HUES48 (cell line): ENCODE measurements at regions not wholly inside any gene's neighbourhood (a gene's known extent, or its start where the extent isn't known, plus 50 kb on each side); places are given as distances from the start of the nearest gene placed in this dataset.
"Not testable (repeated sequence)": the region's sequence is repeated elsewhere in the genome, so short reads cannot be mapped to it uniquely, and the experiment has no call there.

Source experiments
- H3K27ac ChIP-seq: one replicate; pipeline ENCODE4 v1.7.0; 2013; ENCODE audit warnings: low read depth, low read length, inconsistent platforms
- H3K27me3 ChIP-seq: 2 replicates; pipeline ENCODE4 v1.6.1; 2013; ENCODE audit warnings: mild to moderate bottlenecking, low read length; ENCODE audit not compliant: control insufficient read depth, insufficient read depth
- H3K36me3 ChIP-seq: 2 replicates; pipeline ENCODE4 v1.6.1; 2013; ENCODE audit warnings: low read length; ENCODE audit not compliant: control insufficient read depth, insufficient read depth
- H3K4me1 ChIP-seq: 2 replicates; pipeline ENCODE4 v1.6.1; 2013; ENCODE audit warnings: mild to moderate bottlenecking, low read length; ENCODE audit not compliant: control insufficient read depth, insufficient read depth
- H3K4me3 ChIP-seq: 2 replicates; pipeline ENCODE4 v1.5.1; 2013; ENCODE audit warnings: mild to moderate bottlenecking, low read depth, low read length
- H3K9ac ChIP-seq: 2 replicates; pipeline ENCODE4 v1.6.1; 2013; ENCODE audit warnings: mild to moderate bottlenecking, low read depth, low read length, moderate library complexity
- H3K9me3 ChIP-seq: 2 replicates; pipeline ENCODE4 v1.6.1; 2013; ENCODE audit warnings: low read length; ENCODE audit not compliant: control insufficient read depth, insufficient read depth

DNA sequence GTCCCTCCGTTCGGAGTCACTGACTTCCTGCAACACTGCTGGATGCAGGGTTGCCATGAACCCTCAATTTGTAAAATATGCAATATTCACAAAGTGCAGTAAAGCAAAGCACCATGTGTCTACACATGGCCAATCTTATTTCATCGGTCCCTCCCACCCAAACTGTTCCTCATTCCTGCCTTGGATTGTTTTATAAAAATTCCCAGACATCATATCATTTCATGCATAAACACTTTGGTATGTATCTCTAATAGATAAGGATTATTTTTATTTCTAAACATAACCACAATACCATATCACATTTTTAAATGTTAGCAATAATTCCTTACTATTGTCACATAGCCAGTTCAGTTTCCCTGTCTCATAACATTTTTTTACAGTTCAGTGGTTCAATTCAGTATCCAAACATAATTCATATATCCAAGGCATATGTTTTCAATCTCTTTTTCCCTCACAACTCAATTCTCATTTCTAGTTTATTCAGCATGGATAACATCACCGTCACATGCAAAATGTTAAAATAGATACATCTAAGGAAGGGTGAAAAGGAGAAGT lies 82.0 kb upstream of the PCAT7 start:
- no peaks in the 10 kb centered on the region for H3K4me1 ChIP-seq
- no peak overlapping the region for H3K4me3 ChIP-seq
- H3K27me3 ChIP-seq: no peaks in the 10 kb centered on the region; the same call in 1 of the 2 replicates
- peaks cover 24% of the 10 kb centered on the region; the same call in 1 of the 2 replicates for H3K9me3 ChIP-seq
- no peak overlapping the region for H3K27ac ChIP-seq
- H3K9ac ChIP-seq: no peak overlapping the region
- H3K36me3 ChIP-seq: no peaks in the 10 kb centered on the region

DNA sequence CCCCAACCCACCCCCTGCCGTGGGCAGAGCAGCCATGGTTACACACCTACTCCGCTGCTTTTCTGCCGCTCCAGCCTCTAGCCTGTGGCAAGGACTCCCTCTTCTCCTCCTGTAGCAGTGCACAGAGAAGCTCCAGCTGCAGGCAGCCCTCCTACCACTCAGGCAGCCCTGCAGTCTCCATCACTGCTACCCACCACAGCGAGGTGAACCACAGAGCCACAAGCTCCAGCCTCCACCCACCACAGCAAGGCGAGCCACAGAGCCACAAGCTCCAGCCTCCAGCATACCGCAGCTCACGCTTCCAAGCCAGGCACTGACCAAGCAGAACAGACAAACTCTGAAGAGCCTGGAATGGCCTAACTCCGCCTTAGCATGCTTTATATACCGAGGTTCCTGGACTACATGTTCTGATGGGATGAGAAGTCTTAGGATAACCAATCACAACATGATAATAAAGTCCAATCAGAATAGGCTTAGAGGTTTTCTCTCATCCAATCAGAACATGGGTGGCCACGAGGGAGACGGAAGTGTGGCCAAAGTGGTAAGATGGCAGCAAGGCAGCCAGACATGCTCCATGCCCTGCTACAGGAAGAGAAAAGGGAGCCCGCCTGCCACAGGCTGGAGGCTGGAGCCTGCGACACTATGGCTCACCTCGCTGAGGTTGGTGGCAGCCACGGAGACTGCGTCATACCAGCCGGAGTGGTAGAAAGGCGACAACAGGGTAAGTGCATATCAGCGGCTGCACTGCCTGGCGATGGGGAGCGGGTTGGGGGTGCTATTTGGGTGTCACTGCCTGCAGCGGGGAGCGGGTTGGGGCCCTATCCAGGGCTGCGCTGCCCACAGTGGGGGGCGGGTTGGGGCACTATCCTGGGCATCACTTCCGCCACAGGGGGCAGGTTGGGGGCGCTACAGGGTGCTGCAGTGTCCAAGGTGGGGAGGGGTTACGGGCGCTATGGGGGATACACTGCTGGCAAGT lies 75.8 kb upstream of the PCAT7 start:
- peaks cover 3% of the 10 kb centered on the region; the same call in 1 of the 2 replicates for H3K9me3 ChIP-seq
- no peaks in the 10 kb centered on the region for H3K4me1 ChIP-seq
- no peak overlapping the region for H3K4me3 ChIP-seq
- H3K36me3 ChIP-seq: no peaks in the 10 kb centered on the region
- no peaks in the 10 kb centered on the region for H3K27me3 ChIP-seq
- H3K27ac ChIP-seq: no peak overlapping the region
- no peak overlapping the region for H3K9ac ChIP-seq

DNA sequence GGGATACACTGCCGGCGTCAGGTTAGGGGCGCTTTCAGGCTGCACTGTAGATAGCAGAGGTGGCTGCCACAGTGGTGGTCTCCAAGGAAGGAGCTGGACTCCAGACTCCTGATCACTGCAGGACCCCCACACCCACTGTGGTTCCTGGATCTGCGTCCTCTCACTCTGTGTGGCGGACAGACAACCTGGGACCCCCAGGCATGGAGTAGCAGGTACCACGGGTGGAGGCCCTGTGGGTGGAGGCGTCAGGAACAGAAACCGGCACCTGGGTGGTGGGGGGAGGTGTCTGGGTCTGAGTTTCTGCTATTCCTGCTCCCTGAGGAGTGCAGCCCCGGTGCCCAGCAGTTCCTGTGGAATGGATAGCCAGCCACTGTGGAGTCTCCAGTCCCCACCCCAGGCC lies 75.1 kb upstream of the PCAT7 start:
- Histone ChIP-seq H3K9me3 (peaks cover 3% of the 10 kb centered on the region; the same call in 1 of the 2 replicates), H3K36me3 (no peaks in the 10 kb centered on the region), H3K9ac (no peak overlapping the region), H3K27me3 (no peaks in the 10 kb centered on the region), H3K4me1 (no peaks in the 10 kb centered on the region), H3K27ac (no peak overlapping the region), H3K4me3 (no peak overlapping the region)

DNA sequence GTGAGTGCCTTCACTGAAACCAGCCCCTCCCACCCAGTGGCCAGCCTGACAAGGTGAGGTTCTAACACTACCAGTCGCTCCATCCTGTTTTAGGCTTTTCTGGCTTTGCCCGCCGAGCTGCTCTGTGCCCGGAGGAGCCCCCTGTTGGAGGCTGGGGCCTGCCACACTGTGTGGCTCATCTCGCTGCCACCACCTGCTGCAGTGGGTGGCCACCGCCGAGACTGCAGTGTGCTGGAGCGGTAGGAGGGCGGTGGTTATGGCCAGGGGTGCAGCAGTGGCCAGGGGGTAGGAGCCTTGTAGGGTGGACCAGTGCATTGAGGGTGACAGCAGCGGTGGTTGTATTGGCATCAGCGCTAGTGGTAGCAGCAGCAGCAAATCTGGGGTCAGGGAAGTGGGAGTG lies 74.7 kb upstream of the PCAT7 start:
- no peak overlapping the region for H3K9ac ChIP-seq
- no peaks in the 10 kb centered on the region for H3K36me3 ChIP-seq
- H3K4me1 ChIP-seq: no peaks in the 10 kb centered on the region
- H3K9me3 ChIP-seq: no peaks in the 10 kb centered on the region
- no peaks in the 10 kb centered on the region for H3K27me3 ChIP-seq
- no peak overlapping the region for H3K4me3 ChIP-seq
- no peak overlapping the region for H3K27ac ChIP-seq

DNA sequence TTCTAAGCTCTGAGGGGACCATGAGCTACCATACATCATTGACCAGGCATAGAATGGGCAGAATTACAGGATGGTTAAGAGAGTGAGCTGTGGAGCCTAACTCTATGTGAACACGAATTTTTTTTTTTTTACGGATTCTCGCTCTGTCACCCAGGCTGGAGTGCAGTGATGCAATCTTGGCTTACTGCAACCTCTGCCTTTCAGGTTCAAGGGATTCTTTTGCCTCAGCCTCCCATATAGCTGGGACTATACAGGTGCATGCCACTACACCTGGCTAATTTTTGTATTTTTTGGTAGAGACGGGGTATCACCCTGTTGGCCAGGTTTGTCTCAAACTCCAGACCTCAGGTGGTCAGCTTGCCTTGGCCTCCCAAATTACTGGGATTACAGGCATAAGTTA lies 72.8 kb upstream of the PCAT7 start:
- H3K9me3 ChIP-seq: no peaks in the 10 kb centered on the region
- H3K9ac ChIP-seq: no peak overlapping the region
- no peak overlapping the region for H3K4me3 ChIP-seq
- no peaks in the 10 kb centered on the region for H3K4me1 ChIP-seq
- no peak overlapping the region for H3K27ac ChIP-seq
- H3K36me3 ChIP-seq: no peaks in the 10 kb centered on the region
- no peaks in the 10 kb centered on the region for H3K27me3 ChIP-seq

DNA sequence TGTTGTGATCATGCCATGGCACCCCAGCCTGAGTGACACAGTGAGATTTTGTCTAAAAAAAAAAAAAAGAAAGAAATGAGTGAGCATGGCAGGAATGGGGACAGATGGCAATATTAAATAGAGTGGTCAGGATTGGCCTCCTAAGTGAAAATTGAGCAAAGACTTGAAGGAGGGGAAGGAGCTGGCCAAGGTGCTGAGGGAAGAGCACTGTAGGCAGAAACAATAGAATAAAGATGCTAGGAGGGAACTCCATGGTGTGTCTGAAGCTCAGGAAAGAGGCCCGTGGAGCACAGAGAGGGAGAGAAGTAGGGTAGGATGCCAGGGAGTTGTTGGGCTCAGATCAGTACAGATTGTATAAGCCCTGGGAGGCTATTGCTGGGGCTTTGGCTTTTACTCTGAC lies 64.4 kb upstream of the PCAT7 start:
- Histone ChIP-seq H3K9ac (no peak overlapping the region), H3K4me1 (no peaks in the 10 kb centered on the region), H3K27me3 (no peaks in the 10 kb centered on the region), H3K9me3 (no peaks in the 10 kb centered on the region), H3K36me3 (no peaks in the 10 kb centered on the region), H3K27ac (no peak overlapping the region), H3K4me3 (no peak overlapping the region)

DNA sequence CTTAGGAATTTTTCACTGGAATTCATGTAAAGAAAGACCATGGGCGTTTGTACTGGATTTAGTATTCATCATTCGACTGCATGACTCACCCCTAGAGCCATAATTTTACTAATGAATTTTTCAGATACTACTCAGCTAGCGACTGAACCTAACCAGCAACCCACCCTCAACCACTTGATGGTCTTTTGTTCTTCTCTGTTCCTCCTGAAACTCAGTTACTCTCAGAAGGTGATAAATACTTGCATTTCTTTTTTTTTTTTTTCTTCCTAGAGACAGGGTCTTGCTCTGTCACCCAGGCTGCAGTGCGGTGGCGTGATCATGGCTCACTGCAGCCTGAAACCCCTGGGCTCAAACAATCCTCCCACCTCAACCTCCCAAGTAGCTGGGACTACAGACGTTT lies 62.8 kb upstream of the PCAT7 start:
- not testable (repeated sequence) for H3K9ac ChIP-seq, H3K27me3 ChIP-seq, H3K36me3 ChIP-seq, H3K4me1 ChIP-seq, H3K4me3 ChIP-seq, H3K9me3 ChIP-seq, H3K27ac ChIP-seq

DNA sequence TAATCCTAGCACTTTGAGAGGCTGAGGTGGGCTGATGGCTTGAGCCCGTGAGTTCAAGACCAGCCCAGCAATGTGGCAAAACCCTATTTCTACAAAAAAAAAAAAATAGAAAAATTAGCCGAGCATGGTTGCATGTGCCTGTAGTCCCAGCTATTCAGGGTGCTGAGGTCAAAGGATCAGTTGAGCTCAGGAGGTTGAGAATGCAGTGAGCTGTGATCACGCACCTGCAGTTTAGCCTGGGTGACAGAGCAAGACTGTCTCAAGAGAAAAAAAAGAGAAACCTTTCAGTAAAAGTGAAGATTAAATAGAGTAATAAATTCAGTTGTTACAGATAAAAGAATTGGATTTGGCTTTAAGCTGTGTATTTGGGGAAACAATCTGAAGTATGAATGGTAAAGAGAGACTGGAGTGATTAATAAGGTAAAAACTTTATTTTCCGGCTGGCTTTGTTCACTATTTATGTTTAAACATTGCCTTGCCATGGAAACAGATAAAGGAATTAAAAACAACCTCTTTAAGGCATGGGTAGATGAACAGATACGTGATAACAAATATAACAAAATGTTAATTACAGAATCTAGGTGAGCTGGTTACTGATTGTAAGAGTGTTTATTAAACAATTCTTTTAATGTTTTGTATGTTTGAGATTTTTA lies 56.0 kb upstream of the PCAT7 start:
- H3K27me3 ChIP-seq: no peaks in the 10 kb centered on the region
- no peaks in the 10 kb centered on the region for H3K4me1 ChIP-seq
- no peak overlapping the region for H3K27ac ChIP-seq
- H3K9ac ChIP-seq: no peak overlapping the region
- no peak overlapping the region for H3K4me3 ChIP-seq
- H3K9me3 ChIP-seq: no peaks in the 10 kb centered on the region
- no peaks in the 10 kb centered on the region for H3K36me3 ChIP-seq

DNA sequence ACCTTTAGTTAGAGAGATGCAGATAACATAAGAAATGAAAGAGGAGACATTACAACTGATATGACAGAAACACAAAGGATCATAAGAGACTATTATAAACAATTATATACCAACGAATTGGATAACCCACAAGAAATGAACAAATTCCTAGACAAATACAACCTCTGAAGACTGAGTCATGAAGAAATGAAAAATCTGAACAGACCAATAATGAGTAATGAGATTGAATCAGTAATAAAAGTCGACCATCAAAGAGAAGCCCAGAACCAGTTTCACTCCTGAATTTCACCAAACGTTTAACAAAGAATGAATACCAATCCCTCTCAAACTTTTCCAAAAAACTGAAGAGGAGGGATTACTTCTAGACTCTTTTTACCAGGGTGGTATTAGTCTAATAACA lies 50.5 kb upstream of the PCAT7 start:
- H3K9me3 ChIP-seq: no peaks in the 10 kb centered on the region
- H3K9ac ChIP-seq: no peak overlapping the region
- H3K27me3 ChIP-seq: no peaks in the 10 kb centered on the region
- H3K27ac ChIP-seq: no peak overlapping the region
- H3K4me3 ChIP-seq: no peak overlapping the region
- no peaks in the 10 kb centered on the region for H3K36me3 ChIP-seq
- no peaks in the 10 kb centered on the region for H3K4me1 ChIP-seq
